Transverse colon (tissue), 3 donors: ENCODE measurements at regions not wholly inside any gene's neighbourhood (a gene's known extent, or its start where the extent isn't known, plus 50 kb on each side); places are given as distances from the start of the nearest gene placed in this dataset.
"Not testable (repeated sequence)": the region's sequence is repeated elsewhere in the genome, so short reads cannot be mapped to it uniquely, and the experiment has no call there.

Experiments used
- POLR2A ChIP-seq: fragments of 450-650 bp; IDR thresholded peaks from one replicate; pipeline ENCODE4 v1.6.1; 2016; ENCODE audit warnings: antibody characterized with exemption, mild to moderate bottlenecking, moderate library complexity
- TF ChIP-seq, protein P1 (sequence below), 5 experiments: fragments of 200-600 bp in 3 of 5; fragments of 450-650 bp in 2 of 5; sonication (generic) in 3 of 5; IDR thresholded peaks; 1 replicate in 2 of 5; 2 replicates in 3 of 5; pipeline ENCODE4 v1.5.1; 2016 to 2017; ENCODE audit warnings: antibody characterized with exemption in 5 of 5, inconsistent platforms in 3 of 5, mild to moderate bottlenecking in 2 of 5, moderate library complexity in 1 of 5

DNA sequence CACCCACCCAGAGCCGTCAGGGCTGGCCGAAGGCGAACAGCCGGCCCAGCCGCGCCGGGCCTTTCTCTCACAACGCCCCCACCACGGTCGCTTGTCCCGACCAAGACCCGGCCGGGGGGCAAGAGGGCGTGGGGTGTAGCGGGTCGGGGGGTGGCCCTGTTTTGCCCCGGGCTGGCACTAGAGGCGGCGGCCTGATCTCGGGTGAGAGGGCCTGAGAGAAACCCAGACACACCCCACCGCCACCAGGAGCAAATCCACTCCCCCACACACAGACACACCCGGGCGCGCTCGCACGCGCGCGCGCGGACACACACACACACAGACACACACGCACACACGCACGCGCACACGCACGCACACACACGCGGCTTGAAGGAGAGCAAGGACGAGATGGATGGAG lies 100.0 kb upstream of the RHOU start:
- not testable (repeated sequence) for TF ChIP-seq POLR2A
- TF ChIP-seq, protein P1, sequence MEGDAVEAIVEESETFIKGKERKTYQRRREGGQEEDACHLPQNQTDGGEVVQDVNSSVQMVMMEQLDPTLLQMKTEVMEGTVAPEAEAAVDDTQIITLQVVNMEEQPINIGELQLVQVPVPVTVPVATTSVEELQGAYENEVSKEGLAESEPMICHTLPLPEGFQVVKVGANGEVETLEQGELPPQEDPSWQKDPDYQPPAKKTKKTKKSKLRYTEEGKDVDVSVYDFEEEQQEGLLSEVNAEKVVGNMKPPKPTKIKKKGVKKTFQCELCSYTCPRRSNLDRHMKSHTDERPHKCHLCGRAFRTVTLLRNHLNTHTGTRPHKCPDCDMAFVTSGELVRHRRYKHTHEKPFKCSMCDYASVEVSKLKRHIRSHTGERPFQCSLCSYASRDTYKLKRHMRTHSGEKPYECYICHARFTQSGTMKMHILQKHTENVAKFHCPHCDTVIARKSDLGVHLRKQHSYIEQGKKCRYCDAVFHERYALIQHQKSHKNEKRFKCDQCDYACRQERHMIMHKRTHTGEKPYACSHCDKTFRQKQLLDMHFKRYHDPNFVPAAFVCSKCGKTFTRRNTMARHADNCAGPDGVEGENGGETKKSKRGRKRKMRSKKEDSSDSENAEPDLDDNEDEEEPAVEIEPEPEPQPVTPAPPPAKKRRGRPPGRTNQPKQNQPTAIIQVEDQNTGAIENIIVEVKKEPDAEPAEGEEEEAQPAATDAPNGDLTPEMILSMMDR (IDR thresholded peaks at IDR 0.05): peak in 1 of 5 experiments; percentile 14
